NCI-H1930 (cell line): ENCODE measurements at regions not wholly inside any gene's neighbourhood (a gene's known extent, or its start where the extent isn't known, plus 50 kb on each side); places are given as distances from the start of the nearest gene placed in this dataset.

ENCODE experiments used
- DNase-seq, 2 experiments: peaks; one replicate each; lab custom pipeline; 2025; lab: John Stamatoyannopoulos, UW

GRCh38 chr4:30783751-30784150 is 63.6 kb downstream of the PCDH7 start:
- no peak for DNase-seq

GRCh38 chr4:30789219-30789671 is 69.1 kb downstream of the PCDH7 start:
- DNase-seq = no peak

- DNase-seq = no peak
Observed at GRCh38 chr4:30790123-30790522, 70.0 kb downstream of the PCDH7 start.

GRCh38 chr4:30790998-30791397 is 70.8 kb downstream of the PCDH7 start:
- DNase-seq = no peak

GRCh38 chr4:30792601-30793000 is 72.4 kb downstream of the PCDH7 start:
- DNase-seq = no peak

GRCh38 chr4:30801876-30802275 is 81.7 kb downstream of the PCDH7 start:
- DNase-seq = no peak

GRCh38 chr4:30802622-30803323 is 82.6 kb downstream of the PCDH7 start:
- no peak for DNase-seq

GRCh38 chr4:30808276-30808675 is 88.1 kb downstream of the PCDH7 start:
- no peak for DNase-seq

- DNase-seq = no peak
Observed at GRCh38 chr4:30811296-30811695, 91.1 kb downstream of the PCDH7 start.

GRCh38 chr4:30815685-30816084 is 95.5 kb downstream of the PCDH7 start:
- DNase-seq = no peak

- no peak for DNase-seq
Observed at GRCh38 chr4:30817447-30817846, 97.3 kb downstream of the PCDH7 start.

- no peak for DNase-seq
Observed at GRCh38 chr4:30818541-30818940, 98.4 kb downstream of the PCDH7 start.

- no peak for DNase-seq
Observed at GRCh38 chr4:30821275-30821674, 101.1 kb downstream of the PCDH7 start.

GRCh38 chr4:30821859-30822612 is 101.9 kb downstream of the PCDH7 start:
- DNase-seq = no peak

GRCh38 chr4:30822911-30823551 is 102.9 kb downstream of the PCDH7 start:
- no peak for DNase-seq

GRCh38 chr4:30825008-30825770 is 105.0 kb downstream of the PCDH7 start:
- DNase-seq = no peak

- DNase-seq = no peak
Observed at GRCh38 chr4:30828264-30828926, 108.2 kb downstream of the PCDH7 start.

- DNase-seq = no peak
Observed at GRCh38 chr4:30832639-30833038, 112.5 kb downstream of the PCDH7 start.

GRCh38 chr4:30833206-30833605 is 113.0 kb downstream of the PCDH7 start:
- no peak for DNase-seq

- DNase-seq = no peak
Observed at GRCh38 chr4:30835044-30835443, 114.9 kb downstream of the PCDH7 start.

- no peak for DNase-seq
Observed at GRCh38 chr4:30836231-30836630, 116.1 kb downstream of the PCDH7 start.

- no peak for DNase-seq
Observed at GRCh38 chr4:30837131-30837539, 117.0 kb downstream of the PCDH7 start.
